ENCODE measurements at regions not wholly inside any gene's neighbourhood (a gene's known extent, or its start where the extent isn't known, plus 50 kb on each side); places are given as distances from the start of the nearest gene placed in this dataset.

DNA sequence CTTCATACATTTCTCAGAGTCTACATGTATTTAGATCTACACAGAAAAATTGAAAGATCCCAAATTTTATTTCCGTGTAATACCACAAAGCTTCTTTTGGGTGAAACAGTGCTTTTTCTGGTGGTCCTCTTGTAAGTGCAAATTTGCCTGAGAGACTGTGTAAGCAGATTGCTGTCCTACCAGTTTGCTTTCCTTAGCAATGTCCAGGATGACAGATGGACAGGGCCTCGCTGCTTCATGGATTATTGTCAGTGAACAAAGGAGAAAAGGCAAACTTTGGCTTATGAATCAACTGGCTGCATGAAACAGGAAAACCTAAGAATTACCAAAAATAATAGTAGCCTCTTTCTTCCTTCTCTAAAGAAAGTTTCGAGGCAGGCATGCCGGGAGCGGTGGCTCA lies 82.6 kb upstream of the UBE2E1 start:
- H3K4me3 Mint-ChIP-seq (ENCODE audit: unreplicated experiment) = no peak overlapping the region

DNA sequence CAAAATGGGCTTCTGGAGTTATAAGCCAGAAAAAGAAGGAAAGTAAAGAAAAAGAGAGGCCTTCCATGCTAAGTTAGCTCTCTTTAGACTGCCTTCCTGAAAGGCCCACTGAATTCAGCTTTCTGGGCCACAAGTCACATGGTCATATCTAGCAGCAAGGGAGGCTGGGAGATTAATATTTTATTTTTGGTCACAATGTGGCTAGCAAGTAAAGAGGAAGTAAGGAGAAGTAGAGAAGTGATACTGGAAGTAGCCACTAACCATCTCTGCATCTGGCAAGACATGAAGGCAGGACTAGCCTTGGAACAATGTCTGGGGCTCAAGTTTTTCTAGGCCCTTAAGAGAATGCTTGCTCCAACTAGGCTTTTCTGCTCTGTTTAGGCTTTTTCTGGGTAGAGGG lies 81.8 kb upstream of the UBE2E1 start:
- no peak for FAIRE-seq
- H3K27ac Mint-ChIP-seq (ENCODE audit: unreplicated experiment) = no peak overlapping the region
- H3K4me3 Mint-ChIP-seq (ENCODE audit: unreplicated experiment) = no peak overlapping the region
- TF ChIP-seq EZH2 (IDR thresholded peaks at IDR 0.05; ENCODE audit: insufficient read depth, low read length) = no peak
- TF ChIP-seq, protein P1, sequence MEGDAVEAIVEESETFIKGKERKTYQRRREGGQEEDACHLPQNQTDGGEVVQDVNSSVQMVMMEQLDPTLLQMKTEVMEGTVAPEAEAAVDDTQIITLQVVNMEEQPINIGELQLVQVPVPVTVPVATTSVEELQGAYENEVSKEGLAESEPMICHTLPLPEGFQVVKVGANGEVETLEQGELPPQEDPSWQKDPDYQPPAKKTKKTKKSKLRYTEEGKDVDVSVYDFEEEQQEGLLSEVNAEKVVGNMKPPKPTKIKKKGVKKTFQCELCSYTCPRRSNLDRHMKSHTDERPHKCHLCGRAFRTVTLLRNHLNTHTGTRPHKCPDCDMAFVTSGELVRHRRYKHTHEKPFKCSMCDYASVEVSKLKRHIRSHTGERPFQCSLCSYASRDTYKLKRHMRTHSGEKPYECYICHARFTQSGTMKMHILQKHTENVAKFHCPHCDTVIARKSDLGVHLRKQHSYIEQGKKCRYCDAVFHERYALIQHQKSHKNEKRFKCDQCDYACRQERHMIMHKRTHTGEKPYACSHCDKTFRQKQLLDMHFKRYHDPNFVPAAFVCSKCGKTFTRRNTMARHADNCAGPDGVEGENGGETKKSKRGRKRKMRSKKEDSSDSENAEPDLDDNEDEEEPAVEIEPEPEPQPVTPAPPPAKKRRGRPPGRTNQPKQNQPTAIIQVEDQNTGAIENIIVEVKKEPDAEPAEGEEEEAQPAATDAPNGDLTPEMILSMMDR (IDR thresholded peaks at IDR 0.05; ENCODE audit: insufficient read depth, low read depth, low read length) = no peak
- no peak overlapping the region for H3K4me3 ChIP-seq (ENCODE audit: insufficient read depth, low read depth, low read length)
- no peak overlapping the region for H2AFZ ChIP-seq (ENCODE audit: low read depth, low read length)
- no peaks in the 10 kb centered on the region for H3K36me3 Mint-ChIP-seq (ENCODE audit: low read depth, unreplicated experiment)
- no peak overlapping the region for H3K9ac ChIP-seq (ENCODE audit: low read length)
- H3K4me1 Mint-ChIP-seq (ENCODE audit: low read depth, unreplicated experiment) = peaks cover 9% of the 10 kb centered on the region
- H3K9me3 ChIP-seq (ENCODE audit: insufficient read depth, low read depth, low read length) = no peaks in the 10 kb centered on the region
- H3K4me2 ChIP-seq (ENCODE audit: low read length) = no peak overlapping the region
- no peaks in the 10 kb centered on the region for H3K36me3 ChIP-seq (ENCODE audit: insufficient read depth, low read length)
- no peaks in the 10 kb centered on the region for H4K20me1 ChIP-seq (ENCODE audit: insufficient read depth, low read length)
- H3K27me3 Mint-ChIP-seq (ENCODE audit: low read depth, unreplicated experiment) = no peaks in the 10 kb centered on the region
- no peaks in the 10 kb centered on the region for H3K79me2 ChIP-seq (ENCODE audit: insufficient read depth, low read length)
- no peaks in the 10 kb centered on the region for H3K9me3 Mint-ChIP-seq (ENCODE audit: unreplicated experiment)
- no peak for DNase-seq (ENCODE audit: low read depth)
- H3K27me3 ChIP-seq (ENCODE audit: insufficient read depth, low read length) = no peaks in the 10 kb centered on the region
- peaks cover 4% of the 10 kb centered on the region for H3K4me1 ChIP-seq (ENCODE audit: insufficient read depth, low read length)
- H3K27ac ChIP-seq (ENCODE audit: low read depth, low read length) = no peak overlapping the region

More for the DNA sequence above, 82.6 kb upstream of the UBE2E1 start:
- H3K36me3 Mint-ChIP-seq (ENCODE audit: low read depth, unreplicated experiment) = no peaks in the 10 kb centered on the region
- Histone ChIP-seq H3K4me3 (ENCODE audit: insufficient read depth, low read depth, low read length) (no peak overlapping the region), H3K27me3 (ENCODE audit: insufficient read depth, low read length) (no peaks in the 10 kb centered on the region), H3K36me3 (ENCODE audit: insufficient read depth, low read length) (no peaks in the 10 kb centered on the region), H3K9me3 (ENCODE audit: insufficient read depth, low read depth, low read length) (no peaks in the 10 kb centered on the region), H2AFZ (ENCODE audit: low read depth, low read length) (no peak overlapping the region), H3K9ac (ENCODE audit: low read length) (no peak overlapping the region), H3K79me2 (ENCODE audit: insufficient read depth, low read length) (no peaks in the 10 kb centered on the region), H3K4me2 (ENCODE audit: low read length) (no peak overlapping the region), H4K20me1 (ENCODE audit: insufficient read depth, low read length) (no peaks in the 10 kb centered on the region), H3K4me1 (ENCODE audit: insufficient read depth, low read length) (no peaks in the 10 kb centered on the region), H3K27ac (ENCODE audit: low read depth, low read length) (no peak overlapping the region)
- DNase-seq (ENCODE audit: low read depth) (no peak), FAIRE-seq (no peak)
- H3K27ac Mint-ChIP-seq (ENCODE audit: unreplicated experiment) = no peak overlapping the region
- H3K27me3 Mint-ChIP-seq (ENCODE audit: low read depth, unreplicated experiment) = no peaks in the 10 kb centered on the region
- no peak for TF ChIP-seq EZH2 (IDR thresholded peaks at IDR 0.05; ENCODE audit: insufficient read depth, low read length)
- TF ChIP-seq, protein P1 (IDR thresholded peaks at IDR 0.05; ENCODE audit: insufficient read depth, low read depth, low read length) = no peak
- peaks cover 3% of the 10 kb centered on the region for H3K4me1 Mint-ChIP-seq (ENCODE audit: low read depth, unreplicated experiment)
- H3K9me3 Mint-ChIP-seq (ENCODE audit: unreplicated experiment) = no peaks in the 10 kb centered on the region

DNA sequence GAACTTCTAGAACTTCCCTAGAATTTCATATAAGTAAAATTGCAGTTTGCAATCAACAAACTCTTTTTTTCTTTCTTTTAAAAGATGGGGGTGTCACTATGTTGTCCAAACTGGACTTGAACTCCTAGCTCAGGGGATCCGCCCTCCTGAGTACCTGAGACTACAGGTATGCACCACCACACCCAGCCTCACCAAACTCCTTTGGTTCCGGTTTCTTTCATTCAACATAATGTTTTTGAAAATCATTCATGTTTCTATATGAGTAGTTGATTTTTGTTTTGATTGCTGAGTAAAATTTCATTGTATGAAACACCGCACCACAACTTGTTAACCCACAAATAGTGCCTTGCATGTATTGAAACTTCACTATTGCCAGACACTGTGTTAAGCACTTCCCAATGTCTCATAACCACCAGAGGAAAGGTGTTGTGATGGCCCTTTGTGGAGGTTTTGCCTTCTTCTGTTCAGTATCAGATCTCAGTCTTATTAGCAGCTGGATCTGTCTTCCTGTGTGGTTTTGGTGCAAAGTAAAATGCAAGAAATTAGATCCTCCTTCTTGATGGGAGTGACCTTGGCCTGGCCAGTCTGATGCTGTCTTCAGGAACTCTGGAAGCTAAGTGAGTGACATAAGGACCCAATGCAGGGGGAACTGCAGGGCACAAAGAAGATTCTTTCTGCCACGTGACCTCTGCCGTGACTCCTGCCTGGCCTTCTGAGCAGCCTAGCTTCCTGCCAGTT lies 78.8 kb upstream of the UBE2E1 start:
- Mint-ChIP-seq H3K4me3 (ENCODE audit: unreplicated experiment) (no peak overlapping the region), H3K36me3 (ENCODE audit: low read depth, unreplicated experiment) (no peaks in the 10 kb centered on the region), H3K27ac (ENCODE audit: unreplicated experiment) (no peak overlapping the region), H3K27me3 (ENCODE audit: low read depth, unreplicated experiment) (no peaks in the 10 kb centered on the region), H3K4me1 (ENCODE audit: low read depth, unreplicated experiment) (peaks cover 9% of the 10 kb centered on the region), H3K9me3 (ENCODE audit: unreplicated experiment) (peaks cover 2% of the 10 kb centered on the region)
- H3K79me2 ChIP-seq (ENCODE audit: insufficient read depth, low read length) = no peaks in the 10 kb centered on the region
- no peak overlapping the region for H3K4me2 ChIP-seq (ENCODE audit: low read length)
- no peak overlapping the region for H2AFZ ChIP-seq (ENCODE audit: low read depth, low read length)
- no peak overlapping the region for H3K9ac ChIP-seq (ENCODE audit: low read length)
- TF ChIP-seq EZH2 (IDR thresholded peaks at IDR 0.05; ENCODE audit: insufficient read depth, low read length) = no peak
- TF ChIP-seq, protein P1 (IDR thresholded peaks at IDR 0.05; ENCODE audit: insufficient read depth, low read depth, low read length) = no peak
- no peak overlapping the region for H3K4me3 ChIP-seq (ENCODE audit: insufficient read depth, low read depth, low read length)
- H3K27me3 ChIP-seq (ENCODE audit: insufficient read depth, low read length) = no peaks in the 10 kb centered on the region
- H3K9me3 ChIP-seq (ENCODE audit: insufficient read depth, low read depth, low read length) = no peaks in the 10 kb centered on the region
- FAIRE-seq = no peak
- no peak overlapping the region for H3K27ac ChIP-seq (ENCODE audit: low read depth, low read length)
- DNase-seq (ENCODE audit: low read depth) = no peak
- H3K36me3 ChIP-seq (ENCODE audit: insufficient read depth, low read length) = no peaks in the 10 kb centered on the region
- H4K20me1 ChIP-seq (ENCODE audit: insufficient read depth, low read length) = no peaks in the 10 kb centered on the region
- peaks cover 5% of the 10 kb centered on the region for H3K4me1 ChIP-seq (ENCODE audit: insufficient read depth, low read length)
